ENCODE measurements at regions not wholly inside any gene's neighbourhood (a gene's known extent, or its start where the extent isn't known, plus 50 kb on each side); places are given as distances from the start of the nearest gene placed in this dataset.
"Not testable (repeated sequence)": the region's sequence is repeated elsewhere in the genome, so short reads cannot be mapped to it uniquely, and the experiment has no call there.

DNA sequence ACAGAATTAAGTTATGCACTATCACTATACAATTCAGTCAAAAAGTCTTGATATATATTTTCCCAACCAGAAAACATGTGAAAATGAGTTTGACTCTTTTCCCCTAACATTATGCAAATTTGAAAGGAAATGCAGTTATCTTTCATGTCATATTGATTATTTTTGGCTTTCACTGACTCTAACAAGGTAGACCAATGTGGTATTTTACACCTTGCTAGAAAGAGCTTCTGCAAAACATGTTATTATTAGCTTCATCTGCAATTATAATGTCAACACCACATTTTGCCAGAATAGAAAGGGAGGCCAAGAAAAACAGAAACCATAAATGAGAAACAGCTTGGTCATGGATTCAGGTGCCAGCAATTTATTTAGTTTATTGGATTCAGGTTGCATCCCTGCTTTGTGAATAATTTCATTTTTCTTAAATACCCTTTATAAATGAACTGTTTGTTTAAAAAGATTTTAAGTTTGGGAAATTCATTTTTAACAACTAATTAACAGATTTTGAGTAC lies 226.1 kb upstream of the GJE1 start:
- TF ChIP-seq, protein P1, sequence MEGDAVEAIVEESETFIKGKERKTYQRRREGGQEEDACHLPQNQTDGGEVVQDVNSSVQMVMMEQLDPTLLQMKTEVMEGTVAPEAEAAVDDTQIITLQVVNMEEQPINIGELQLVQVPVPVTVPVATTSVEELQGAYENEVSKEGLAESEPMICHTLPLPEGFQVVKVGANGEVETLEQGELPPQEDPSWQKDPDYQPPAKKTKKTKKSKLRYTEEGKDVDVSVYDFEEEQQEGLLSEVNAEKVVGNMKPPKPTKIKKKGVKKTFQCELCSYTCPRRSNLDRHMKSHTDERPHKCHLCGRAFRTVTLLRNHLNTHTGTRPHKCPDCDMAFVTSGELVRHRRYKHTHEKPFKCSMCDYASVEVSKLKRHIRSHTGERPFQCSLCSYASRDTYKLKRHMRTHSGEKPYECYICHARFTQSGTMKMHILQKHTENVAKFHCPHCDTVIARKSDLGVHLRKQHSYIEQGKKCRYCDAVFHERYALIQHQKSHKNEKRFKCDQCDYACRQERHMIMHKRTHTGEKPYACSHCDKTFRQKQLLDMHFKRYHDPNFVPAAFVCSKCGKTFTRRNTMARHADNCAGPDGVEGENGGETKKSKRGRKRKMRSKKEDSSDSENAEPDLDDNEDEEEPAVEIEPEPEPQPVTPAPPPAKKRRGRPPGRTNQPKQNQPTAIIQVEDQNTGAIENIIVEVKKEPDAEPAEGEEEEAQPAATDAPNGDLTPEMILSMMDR (IDR thresholded peaks at IDR 0.05; ENCODE audit: extremely low read depth, insufficient read depth, missing control alignments): no peak
- in situ Hi-C loops (cut with MboI; ENCODE audit: low pct_unique_long_range_greater_than_20kb, low sequenced_read_pairs, unreplicated experiment): no loop called here
- no peak for DNase-seq (ENCODE audit: low spot score)

DNA sequence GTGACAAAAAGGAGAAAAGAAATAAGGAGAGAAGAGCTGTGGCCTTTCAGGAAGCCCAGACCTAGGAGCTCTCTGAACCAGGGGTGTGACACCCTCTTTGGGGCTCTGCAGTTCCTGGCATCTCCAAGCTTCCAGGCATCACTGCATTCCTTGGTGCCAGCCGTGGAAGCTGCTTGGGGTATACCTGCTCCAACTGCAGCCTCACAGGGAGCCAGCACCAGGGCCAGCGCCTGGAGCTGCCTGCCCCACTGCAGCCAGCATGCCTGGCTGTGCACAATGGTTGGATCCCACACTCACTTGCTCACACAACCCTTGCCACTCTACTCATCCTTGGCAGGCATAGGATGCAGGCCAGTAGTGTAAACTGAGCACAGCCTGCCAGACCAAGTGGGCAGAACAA lies 242.1 kb upstream of the GJE1 start:
- in situ Hi-C loops (cut with MboI; ENCODE audit: low pct_unique_long_range_greater_than_20kb, low sequenced_read_pairs, unreplicated experiment): no loop called here

DNA sequence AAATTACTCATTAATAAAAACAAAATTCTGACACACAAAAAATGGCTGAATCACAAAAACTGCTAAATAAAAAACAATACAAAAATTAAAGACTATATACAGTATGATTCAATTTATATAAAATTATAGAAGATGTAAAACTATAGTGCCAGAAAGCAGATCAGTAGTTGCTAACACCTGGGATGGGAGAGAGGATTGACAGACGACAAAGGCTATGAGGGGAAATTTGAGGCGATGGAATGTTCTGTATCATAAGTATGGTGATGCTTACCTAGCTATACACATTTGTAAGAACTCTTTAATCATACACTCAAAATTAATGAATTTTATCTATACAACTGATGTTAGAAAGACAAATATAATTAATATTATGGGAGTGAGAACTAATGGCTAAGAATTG lies 247.9 kb upstream of the GJE1 start:
- DNase-seq (ENCODE audit: low spot score): no peak
- TF ChIP-seq, protein P1 (IDR thresholded peaks at IDR 0.05; ENCODE audit: extremely low read depth, insufficient read depth, missing control alignments): no peak
- in situ Hi-C loops (cut with MboI; ENCODE audit: low pct_unique_long_range_greater_than_20kb, low sequenced_read_pairs, unreplicated experiment): no loop called here

More for the DNA sequence above, 242.1 kb upstream of the GJE1 start:
- TF ChIP-seq, protein P1 (IDR thresholded peaks at IDR 0.05; ENCODE audit: extremely low read depth, insufficient read depth, missing control alignments): no peak
- no peak for DNase-seq (ENCODE audit: low spot score)

DNA sequence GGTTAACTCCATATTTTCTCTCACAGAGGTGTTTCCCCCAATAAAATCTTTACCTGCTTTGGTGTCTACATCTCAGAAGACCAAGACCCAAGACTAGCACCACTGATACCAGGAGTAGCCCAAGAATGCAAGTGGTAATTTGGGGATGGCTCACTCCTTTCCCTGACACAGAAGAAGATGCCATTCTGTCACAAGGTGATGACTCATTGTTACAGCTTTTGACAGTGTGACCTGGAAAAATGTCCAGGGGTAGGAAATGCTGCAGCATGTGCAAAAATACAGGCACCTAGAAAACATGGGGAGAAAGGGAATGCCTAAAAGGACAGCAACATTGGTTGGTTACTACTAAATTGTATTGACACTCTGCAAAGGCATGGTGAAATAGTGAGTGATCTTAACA lies 254.0 kb upstream of the GJE1 start:
- TF ChIP-seq, protein P1 (IDR thresholded peaks at IDR 0.05; ENCODE audit: extremely low read depth, insufficient read depth, missing control alignments): no peak

DNA sequence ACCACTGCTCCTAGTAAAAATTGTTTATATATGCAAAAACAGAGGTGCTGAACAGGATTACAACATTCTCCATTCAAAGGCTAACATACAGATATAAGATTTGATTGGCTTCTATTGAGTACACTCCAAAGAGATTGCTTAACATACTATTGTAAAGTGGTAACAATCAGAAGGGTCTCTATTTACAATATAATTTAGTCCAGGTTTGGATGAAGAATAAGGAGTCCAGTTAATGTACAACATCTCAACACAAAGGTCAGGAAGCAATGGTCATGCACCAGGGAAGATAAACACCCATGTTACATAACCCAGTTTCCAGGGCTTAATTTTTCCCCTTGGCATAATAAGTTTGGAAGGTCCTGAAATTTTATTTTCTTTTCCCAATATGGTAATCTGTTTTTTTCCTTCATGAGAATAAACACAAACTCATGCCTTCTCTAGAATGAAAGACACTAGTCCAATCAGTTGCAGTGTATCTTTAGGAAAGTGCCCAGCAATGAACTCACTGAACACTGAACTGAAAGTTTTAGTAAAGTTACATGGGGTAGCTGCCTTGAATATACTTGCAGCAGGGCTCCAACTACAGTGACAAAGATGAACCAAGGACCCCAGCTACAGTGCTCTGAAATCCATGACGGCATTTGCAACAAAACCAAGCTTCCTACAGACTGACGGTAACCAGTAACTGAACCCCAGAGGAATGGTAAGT lies 255.3 kb upstream of the GJE1 start:
- TF ChIP-seq, protein P1 (IDR thresholded peaks at IDR 0.05; ENCODE audit: extremely low read depth, insufficient read depth, missing control alignments): no peak
- in situ Hi-C loops (cut with MboI; ENCODE audit: low pct_unique_long_range_greater_than_20kb, low sequenced_read_pairs, unreplicated experiment): no loop called here
- DNase-seq (ENCODE audit: low spot score): no peak

More for the DNA sequence above, 254.0 kb upstream of the GJE1 start:
- no peak for DNase-seq (ENCODE audit: low spot score)
- in situ Hi-C loops (cut with MboI; ENCODE audit: low pct_unique_long_range_greater_than_20kb, low sequenced_read_pairs, unreplicated experiment): no loop called here

DNA sequence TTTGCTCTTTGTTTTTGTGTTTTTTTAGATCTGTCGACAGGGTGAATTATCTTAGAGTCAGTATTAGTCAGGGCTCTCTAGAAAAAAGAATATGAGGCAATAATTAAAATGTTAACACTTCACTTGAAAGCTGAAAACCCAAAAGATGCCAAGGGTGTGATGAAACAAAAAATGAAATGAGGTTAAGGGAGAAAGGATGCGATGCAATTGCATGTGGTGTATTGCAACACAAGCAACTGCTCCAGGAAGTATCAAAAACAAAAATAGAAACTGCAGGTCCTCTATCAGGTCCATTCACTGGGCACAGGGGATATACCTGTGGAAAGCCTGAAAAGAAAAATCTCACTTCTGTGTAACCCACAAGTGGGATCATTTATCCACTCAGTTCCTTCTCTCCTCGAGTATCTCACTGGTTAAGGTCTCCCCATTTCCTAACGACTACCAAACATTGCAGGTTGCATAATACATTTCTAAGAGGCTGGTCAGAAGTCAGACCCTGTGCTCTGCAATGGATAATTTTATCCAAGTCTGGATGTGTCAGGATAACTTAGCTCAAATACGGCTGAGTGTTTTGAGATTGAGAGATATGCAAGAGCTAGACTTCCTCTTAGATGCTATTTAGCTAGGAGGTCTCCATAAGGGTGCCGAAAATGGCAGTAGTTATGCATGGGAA lies 257.7 kb upstream of the GJE1 start:
- in situ Hi-C loops (cut with MboI; ENCODE audit: low pct_unique_long_range_greater_than_20kb, low sequenced_read_pairs, unreplicated experiment): no loop called here
- no peak for DNase-seq (ENCODE audit: low spot score)
- TF ChIP-seq, protein P1 (IDR thresholded peaks at IDR 0.05; ENCODE audit: extremely low read depth, insufficient read depth, missing control alignments): no peak

DNA sequence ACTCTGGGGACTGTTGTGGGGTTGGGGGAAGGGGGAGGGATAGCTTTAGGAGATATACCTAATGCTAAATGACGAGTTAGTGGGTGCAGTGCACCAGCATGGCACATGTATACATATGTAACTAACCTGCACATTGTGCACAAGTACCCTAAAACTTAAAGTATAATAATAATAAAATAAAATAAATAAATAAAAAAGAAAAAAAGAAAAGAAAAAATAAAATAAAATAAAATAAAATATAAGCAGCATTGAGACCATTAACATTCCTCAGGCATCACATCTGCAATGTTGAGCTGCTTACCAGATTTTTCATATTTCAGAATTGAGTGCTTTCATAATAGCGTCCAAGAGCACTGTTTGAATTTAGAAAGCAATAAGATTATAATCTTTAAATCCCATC lies 263.2 kb upstream of the GJE1 start:
- DNase-seq (ENCODE audit: low spot score); in situ Hi-C loops (cut with MboI; ENCODE audit: low pct_unique_long_range_greater_than_20kb, low sequenced_read_pairs, unreplicated experiment): not testable (repeated sequence)
